Suprapubic skin (tissue), 3 donors: ENCODE measurements at regions not wholly inside any gene's neighbourhood (a gene's known extent, or its start where the extent isn't known, plus 50 kb on each side); places are given as distances from the start of the nearest gene placed in this dataset.

ENCODE experiments used
- POLR2A ChIP-seq, 2 donors: fragments of 450-650 bp; IDR thresholded peaks; one replicate each; pipeline ENCODE4 v1.6.1; 2017; ENCODE audit warnings: antibody characterized with exemption in 2 of 2, mild to moderate bottlenecking in 2 of 2, moderate library complexity in 2 of 2
- TF ChIP-seq, protein P1 (sequence below), 2 donors: fragments of 200-600 bp in 1 of 2; fragments of 450-650 bp in 1 of 2; sonication (generic) in 1 of 2; IDR thresholded peaks; one replicate each; pipeline ENCODE4 v1.5.1; 2016 to 2019; ENCODE audit warnings: antibody characterized with exemption in 2 of 2, mild to moderate bottlenecking in 1 of 2, moderate library complexity in 1 of 2

DNA sequence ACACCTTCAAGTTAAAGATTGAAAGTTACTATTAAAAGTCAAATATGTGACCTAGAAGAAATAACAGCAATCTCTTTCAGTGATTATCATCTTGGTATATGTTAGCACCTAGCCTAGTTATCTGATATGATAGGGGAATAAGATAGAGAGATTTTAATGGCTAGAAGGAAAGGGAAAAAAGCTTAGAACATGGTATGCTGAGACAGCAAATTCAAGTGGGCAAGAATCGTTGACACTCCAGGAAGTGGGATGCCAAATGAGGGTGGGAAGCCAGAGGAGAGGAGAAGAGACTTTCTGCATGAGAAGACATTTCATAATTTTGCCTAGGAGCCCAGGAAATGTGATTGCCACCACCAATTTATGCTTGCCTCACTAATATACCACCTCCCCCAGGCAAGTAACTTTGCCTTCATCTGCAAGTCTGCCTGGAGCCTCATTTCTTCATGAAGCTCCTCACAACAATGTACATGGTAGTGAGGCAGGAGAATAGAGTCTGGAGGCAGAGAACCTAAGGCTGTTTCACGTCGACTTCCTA, 504.9 kb downstream of the TNS1 start:
- TF ChIP-seq POLR2A (IDR thresholded peaks at IDR 0.05), result no peak
- TF ChIP-seq, protein P1, sequence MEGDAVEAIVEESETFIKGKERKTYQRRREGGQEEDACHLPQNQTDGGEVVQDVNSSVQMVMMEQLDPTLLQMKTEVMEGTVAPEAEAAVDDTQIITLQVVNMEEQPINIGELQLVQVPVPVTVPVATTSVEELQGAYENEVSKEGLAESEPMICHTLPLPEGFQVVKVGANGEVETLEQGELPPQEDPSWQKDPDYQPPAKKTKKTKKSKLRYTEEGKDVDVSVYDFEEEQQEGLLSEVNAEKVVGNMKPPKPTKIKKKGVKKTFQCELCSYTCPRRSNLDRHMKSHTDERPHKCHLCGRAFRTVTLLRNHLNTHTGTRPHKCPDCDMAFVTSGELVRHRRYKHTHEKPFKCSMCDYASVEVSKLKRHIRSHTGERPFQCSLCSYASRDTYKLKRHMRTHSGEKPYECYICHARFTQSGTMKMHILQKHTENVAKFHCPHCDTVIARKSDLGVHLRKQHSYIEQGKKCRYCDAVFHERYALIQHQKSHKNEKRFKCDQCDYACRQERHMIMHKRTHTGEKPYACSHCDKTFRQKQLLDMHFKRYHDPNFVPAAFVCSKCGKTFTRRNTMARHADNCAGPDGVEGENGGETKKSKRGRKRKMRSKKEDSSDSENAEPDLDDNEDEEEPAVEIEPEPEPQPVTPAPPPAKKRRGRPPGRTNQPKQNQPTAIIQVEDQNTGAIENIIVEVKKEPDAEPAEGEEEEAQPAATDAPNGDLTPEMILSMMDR (IDR thresholded peaks at IDR 0.05), result no peak
